ENCODE measurements at regions not wholly inside any gene's neighbourhood (a gene's known extent, or its start where the extent isn't known, plus 50 kb on each side); places are given as distances from the start of the nearest gene placed in this dataset.

DNA sequence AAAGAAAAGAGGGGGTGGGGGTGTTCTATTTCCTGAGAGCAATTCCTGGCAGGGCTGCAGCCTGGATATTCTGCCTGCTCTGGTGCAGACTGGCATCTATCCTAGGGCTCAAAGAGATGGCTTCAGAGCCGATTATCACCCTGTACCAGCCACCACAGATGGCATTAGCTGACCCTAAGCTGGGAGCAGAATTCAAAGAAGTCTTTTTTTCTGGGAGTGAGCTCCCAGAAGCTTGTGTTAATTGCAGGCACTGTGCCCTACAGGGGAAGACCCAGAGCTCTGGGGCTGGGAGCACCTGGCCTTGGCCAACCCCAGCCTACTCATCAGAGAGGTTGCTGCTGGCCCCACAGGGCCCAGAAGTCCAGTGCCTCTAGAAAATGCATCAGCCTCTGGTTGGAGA is 85.9 kb downstream of the PXDC1 start:
- TF ChIP-seq CTCF (IDR thresholded peaks at IDR 0.05) (no peak), REST (IDR thresholded peaks at IDR 0.05; ENCODE audit: low read depth, low read length) (no peak), IRF3 (IDR thresholded peaks at IDR 0.05; ENCODE audit: low read depth, low read length) (no peak), GATA2 (CRISPR knock-in tag; IDR thresholded peaks at IDR 0.05) (no peak), SMC3 (IDR thresholded peaks at IDR 0.05; ENCODE audit: low read depth, low read length) (no peak), POLR2AphosphoS5 (IDR thresholded peaks at IDR 0.05; ENCODE audit: low read depth, low read length) (no peak), RCOR1 (IDR thresholded peaks at IDR 0.05; ENCODE audit: low read length) (no peak), USF2 (IDR thresholded peaks at IDR 0.05; ENCODE audit: borderline replicate concordance, low read depth, low read length) (no peak)
- TF ChIP-seq, protein P1, sequence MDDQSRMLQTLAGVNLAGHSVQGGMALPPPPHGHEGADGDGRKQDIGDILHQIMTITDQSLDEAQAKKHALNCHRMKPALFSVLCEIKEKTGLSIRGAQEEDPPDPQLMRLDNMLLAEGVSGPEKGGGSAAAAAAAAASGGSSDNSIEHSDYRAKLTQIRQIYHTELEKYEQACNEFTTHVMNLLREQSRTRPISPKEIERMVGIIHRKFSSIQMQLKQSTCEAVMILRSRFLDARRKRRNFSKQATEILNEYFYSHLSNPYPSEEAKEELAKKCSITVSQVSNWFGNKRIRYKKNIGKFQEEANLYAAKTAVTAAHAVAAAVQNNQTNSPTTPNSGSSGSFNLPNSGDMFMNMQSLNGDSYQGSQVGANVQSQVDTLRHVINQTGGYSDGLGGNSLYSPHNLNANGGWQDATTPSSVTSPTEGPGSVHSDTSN (IDR thresholded peaks at IDR 0.05), result no peak

Data from SK-N-SH (cell line).